PC-3 (cell line): ENCODE measurements at regions not wholly inside any gene's neighbourhood (a gene's known extent, or its start where the extent isn't known, plus 50 kb on each side); places are given as distances from the start of the nearest gene placed in this dataset.

ENCODE experiments used
- CTCF ChIP-seq: fragments of 300-600 bp; sonication (generic); conservative IDR thresholded peaks from 2 replicates; pipeline ENCODE4 v1.5.1; 2017; ENCODE audit warnings: antibody characterized with exemption, low read depth, mild to moderate bottlenecking, low read length
- EZH2 ChIP-seq: fragments of 300-600 bp; sonication (generic); IDR thresholded peaks from one replicate; pipeline ENCODE4 v1.6.1; 2017; ENCODE audit warnings: antibody characterized with exemption, mild to moderate bottlenecking, low read length; ENCODE audit not compliant: unreplicated experiment

- TF ChIP-seq CTCF, result no peak
- no peak for TF ChIP-seq EZH2
Observed at GRCh38 chr21:24894324-24894723, 713.0 kb downstream of the MRPL39 start.
